HepG2 (cell line): ENCODE measurements at regions not wholly inside any gene's neighbourhood (a gene's known extent, or its start where the extent isn't known, plus 50 kb on each side); places are given as distances from the start of the nearest gene placed in this dataset.

Source experiments
- BRF2 ChIP-seq: sonication (generic); formaldehyde crosslinking; IDR thresholded peaks from 2 replicates; pipeline ENCODE4 v1.8.1; 2022; ENCODE audit warnings: mild to moderate bottlenecking, missing genetic modification reagents
- CTCF ChIP-seq: sonication (generic); formaldehyde crosslinking; IDR thresholded peaks from 2 replicates; pipeline ENCODE4 v1.5.0; 2020; ENCODE audit warnings: mild to moderate bottlenecking, missing genetic modification reagents, moderate library complexity
- GPBP1L1 ChIP-seq: sonication (generic); formaldehyde crosslinking; IDR thresholded peaks from 2 replicates; pipeline ENCODE4 v1.5.0; 2020; ENCODE audit warnings: mild to moderate bottlenecking, missing genetic modification reagents
- NCOA2 ChIP-seq: sonication (generic); formaldehyde crosslinking; IDR thresholded peaks from 2 replicates; pipeline ENCODE4 v1.8.0; 2022; ENCODE audit warnings: inconsistent platforms
- NPAS2 ChIP-seq: sonication (generic); formaldehyde crosslinking; IDR thresholded peaks from 2 replicates; pipeline ENCODE4 v1.8.0; 2022; ENCODE audit warnings: mild to moderate bottlenecking, missing genetic modification reagents, borderline replicate concordance
- RFX5 ChIP-seq: IDR thresholded peaks from 2 replicates; pipeline ENCODE4 v1.6.1; 2011; ENCODE audit warnings: low read depth, low read length, improper control_type of control experiment
- SRF ChIP-seq: IDR thresholded peaks from 2 replicates; pipeline ENCODE4 v1.6.1; 2011; ENCODE audit warnings: mild to moderate bottlenecking, low read depth, low read length, moderate library complexity
- STAT6 ChIP-seq: sonication (generic); formaldehyde crosslinking; IDR thresholded peaks from 2 replicates; pipeline ENCODE4 v1.4.0; 2020; ENCODE audit warnings: missing genetic modification reagents, mild to moderate bottlenecking, borderline replicate concordance
- TEAD3 ChIP-seq: optimal IDR thresholded peaks from 2 replicates; pipeline ENCODE3; 2016; ENCODE audit warnings: borderline replicate concordance
- XBP1 ChIP-seq: sonication (generic); formaldehyde crosslinking; IDR thresholded peaks from 2 replicates; pipeline ENCODE4 v1.5.0; 2020; ENCODE audit warnings: missing genetic modification reagents
- ZBTB3 ChIP-seq: sonication (generic); formaldehyde crosslinking; IDR thresholded peaks from 2 replicates; pipeline ENCODE4 v1.4.0; 2020; ENCODE audit warnings: low read depth, mild to moderate bottlenecking, moderate library complexity, missing genetic modification reagents, borderline replicate concordance

- TF ChIP-seq GPBP1L1 (CRISPR knock-in tag) (no peak), RFX5 (no peak), STAT6 (no peak), XBP1 (CRISPR knock-in tag) (no peak), ZBTB3 (CRISPR knock-in tag) (no peak), CTCF (no peak), SRF (no peak), TEAD3 (CRISPR knock-in tag) (no peak), NPAS2 (CRISPR knock-in tag) (no peak), BRF2 (CRISPR knock-in tag) (no peak), NCOA2 (no peak)
Observed at GRCh38 chr4:35052546-35052945, 1191.8 kb downstream of the ARAP2 start.
